ENCODE measurements at regions not wholly inside any gene's neighbourhood (a gene's known extent, or its start where the extent isn't known, plus 50 kb on each side); places are given as distances from the start of the nearest gene placed in this dataset.

DNA sequence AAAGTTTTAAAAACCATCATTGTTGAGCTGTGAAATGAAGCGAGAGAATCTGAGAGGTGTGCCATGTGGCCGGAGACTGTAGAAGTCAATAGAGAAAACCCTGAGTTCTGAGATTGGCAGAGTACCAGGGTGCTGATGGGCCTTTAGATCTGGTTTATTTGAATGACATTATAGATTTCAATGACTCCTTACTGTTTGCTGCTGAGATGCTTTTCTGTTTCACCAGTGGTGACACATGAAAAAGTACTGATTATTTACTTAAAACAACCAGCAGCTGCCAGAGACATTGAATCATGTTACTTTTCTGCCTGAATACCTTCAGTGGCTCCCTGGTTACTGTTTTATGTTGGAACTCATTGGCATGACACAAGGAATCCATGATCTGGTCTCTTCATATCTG, 602.7 kb upstream of the ZNF804A start:
- TF ChIP-seq, protein P1, sequence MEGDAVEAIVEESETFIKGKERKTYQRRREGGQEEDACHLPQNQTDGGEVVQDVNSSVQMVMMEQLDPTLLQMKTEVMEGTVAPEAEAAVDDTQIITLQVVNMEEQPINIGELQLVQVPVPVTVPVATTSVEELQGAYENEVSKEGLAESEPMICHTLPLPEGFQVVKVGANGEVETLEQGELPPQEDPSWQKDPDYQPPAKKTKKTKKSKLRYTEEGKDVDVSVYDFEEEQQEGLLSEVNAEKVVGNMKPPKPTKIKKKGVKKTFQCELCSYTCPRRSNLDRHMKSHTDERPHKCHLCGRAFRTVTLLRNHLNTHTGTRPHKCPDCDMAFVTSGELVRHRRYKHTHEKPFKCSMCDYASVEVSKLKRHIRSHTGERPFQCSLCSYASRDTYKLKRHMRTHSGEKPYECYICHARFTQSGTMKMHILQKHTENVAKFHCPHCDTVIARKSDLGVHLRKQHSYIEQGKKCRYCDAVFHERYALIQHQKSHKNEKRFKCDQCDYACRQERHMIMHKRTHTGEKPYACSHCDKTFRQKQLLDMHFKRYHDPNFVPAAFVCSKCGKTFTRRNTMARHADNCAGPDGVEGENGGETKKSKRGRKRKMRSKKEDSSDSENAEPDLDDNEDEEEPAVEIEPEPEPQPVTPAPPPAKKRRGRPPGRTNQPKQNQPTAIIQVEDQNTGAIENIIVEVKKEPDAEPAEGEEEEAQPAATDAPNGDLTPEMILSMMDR (IDR thresholded peaks at IDR 0.05), result no peak
- TF ChIP-seq POLR2A (IDR thresholded peaks at IDR 0.05; ENCODE audit: low read depth) (no peak), EP300 (IDR thresholded peaks at IDR 0.05) (no peak), POLR2AphosphoS5 (IDR thresholded peaks at IDR 0.05) (no peak)

All from esophagus muscularis mucosa (tissue), 4 donors.